ENCODE measurements at regions not wholly inside any gene's neighbourhood (a gene's known extent, or its start where the extent isn't known, plus 50 kb on each side); places are given as distances from the start of the nearest gene placed in this dataset.

GRCh38 chr6:93057584-93057983 lies 361.8 kb downstream of the EPHA7 start:
- no peaks in the 10 kb centered on the region for H3K9me3 ChIP-seq
- no peak overlapping the region for H3K4me3 ChIP-seq
- H3K4me1 ChIP-seq (ENCODE audit: control insufficient read depth in 1 of 2, low read depth in 2 of 2), result no peaks in the 10 kb centered on the region
- no peak for TF ChIP-seq CTCF (IDR thresholded peaks at IDR 0.05)
- no peak for ATAC-seq (ENCODE audit: insufficient number of reproducible peaks, low FRiP score, low read depth)
- H3K36me3 ChIP-seq, result no peaks in the 10 kb centered on the region
- H3K27ac ChIP-seq, result no peak overlapping the region
- DNase-seq (ENCODE audit: low spot score), result no peak
- no peaks in the 10 kb centered on the region for H3K27me3 ChIP-seq (replicated peaks; ENCODE audit: insufficient read depth)

GRCh38 chr6:93048381-93048780 lies 371.0 kb downstream of the EPHA7 start:
- ATAC-seq (ENCODE audit: insufficient number of reproducible peaks, low FRiP score, low read depth) (no peak), DNase-seq (ENCODE audit: low spot score) (no peak)
- Histone ChIP-seq H3K9me3 (no peaks in the 10 kb centered on the region), H3K27me3 (replicated peaks; ENCODE audit: insufficient read depth) (no peaks in the 10 kb centered on the region), H3K4me1 (ENCODE audit: control insufficient read depth in 1 of 2, low read depth in 2 of 2) (no peaks in the 10 kb centered on the region), H3K36me3 (no peaks in the 10 kb centered on the region), H3K27ac (no peak overlapping the region), H3K4me3 (no peak overlapping the region)
- no peak for TF ChIP-seq CTCF (IDR thresholded peaks at IDR 0.05)

- no peaks in the 10 kb centered on the region for H3K9me3 ChIP-seq
- H3K36me3 ChIP-seq, result no peaks in the 10 kb centered on the region
- H3K4me1 ChIP-seq (ENCODE audit: control insufficient read depth in 1 of 2, low read depth in 2 of 2), result no peaks in the 10 kb centered on the region
- DNase-seq (ENCODE audit: low spot score) (no peak), ATAC-seq (ENCODE audit: insufficient number of reproducible peaks, low FRiP score, low read depth) (no peak)
- TF ChIP-seq CTCF (IDR thresholded peaks at IDR 0.05), result no peak
- H3K27me3 ChIP-seq (replicated peaks; ENCODE audit: insufficient read depth), result no peaks in the 10 kb centered on the region
- no peak overlapping the region for H3K4me3 ChIP-seq
- no peak overlapping the region for H3K27ac ChIP-seq
Measured at GRCh38 chr6:93047033-93047432, 372.3 kb downstream of the EPHA7 start.

- ATAC-seq (ENCODE audit: insufficient number of reproducible peaks, low FRiP score, low read depth), result no peak
- H3K27me3 ChIP-seq (replicated peaks; ENCODE audit: insufficient read depth), result no peaks in the 10 kb centered on the region
Measured at GRCh38 chr6:93045156-93045555, 374.2 kb downstream of the EPHA7 start.

GRCh38 chr6:93040375-93040774 lies 379.0 kb downstream of the EPHA7 start:
- DNase-seq (ENCODE audit: low spot score), result no peak
- Histone ChIP-seq H3K27ac (no peak overlapping the region), H3K4me1 (ENCODE audit: control insufficient read depth in 1 of 2, low read depth in 2 of 2) (no peaks in the 10 kb centered on the region), H3K9me3 (peaks cover 7% of the 10 kb centered on the region), H3K36me3 (no peaks in the 10 kb centered on the region), H3K27me3 (replicated peaks; ENCODE audit: insufficient read depth) (no peaks in the 10 kb centered on the region), H3K4me3 (no peak overlapping the region)
- no peak for TF ChIP-seq CTCF (IDR thresholded peaks at IDR 0.05)
- no peak for ATAC-seq (ENCODE audit: insufficient number of reproducible peaks, low FRiP score, low read depth)

More at GRCh38 chr6:93045156-93045555, 374.2 kb downstream of the EPHA7 start:
- H3K4me1 ChIP-seq (ENCODE audit: control insufficient read depth in 1 of 2, low read depth in 2 of 2), result no peaks in the 10 kb centered on the region
- H3K9me3 ChIP-seq, result no peaks in the 10 kb centered on the region
- H3K27ac ChIP-seq, result no peak overlapping the region
- H3K36me3 ChIP-seq, result no peaks in the 10 kb centered on the region
- no peak for TF ChIP-seq CTCF (IDR thresholded peaks at IDR 0.05)
- no peak overlapping the region for H3K4me3 ChIP-seq
- no peak for DNase-seq (ENCODE audit: low spot score)

Measured in thoracic aorta (tissue), 2 donors.